GM19239 (cell line): ENCODE measurements at regions not wholly inside any gene's neighbourhood (a gene's known extent, or its start where the extent isn't known, plus 50 kb on each side); places are given as distances from the start of the nearest gene placed in this dataset.

ENCODE experiments used
- DNase-seq: peaks from one replicate; pipeline ENCODE4 v3.0.0; 2011; ENCODE audit warnings: low spot score; ENCODE audit not compliant: insufficient read length
- FAIRE-seq: peaks from 2 replicates; lab custom pipeline; 2011; peaks lifted over from hg19 to GRCh38; lab: Jason Lieb, UNC

- no peak for DNase-seq
- FAIRE-seq = no peak
Measured at GRCh38 chrX:40459571-40460158, 121.1 kb upstream of the ATP6AP2 start.

- FAIRE-seq (no peak), DNase-seq (no peak)
Measured at GRCh38 chrX:40457406-40457805, 123.4 kb upstream of the ATP6AP2 start.

GRCh38 chrX:40452031-40452430 is 128.7 kb upstream of the ATP6AP2 start:
- no peak for DNase-seq
- FAIRE-seq = no peak

- FAIRE-seq (no peak), DNase-seq (no peak)
Measured at GRCh38 chrX:40449956-40450706, 130.6 kb upstream of the ATP6AP2 start.

- DNase-seq = no peak
- FAIRE-seq = no peak
Measured at GRCh38 chrX:40449396-40449795, 131.4 kb upstream of the ATP6AP2 start.

GRCh38 chrX:40448793-40449192 is 132.0 kb upstream of the ATP6AP2 start:
- no peak for DNase-seq
- FAIRE-seq = no peak

GRCh38 chrX:40446921-40447320 is 133.8 kb upstream of the ATP6AP2 start:
- DNase-seq = no peak
- no peak for FAIRE-seq

GRCh38 chrX:40445691-40446090 is 135.1 kb upstream of the ATP6AP2 start:
- FAIRE-seq (no peak), DNase-seq (no peak)

- no peak for DNase-seq
- FAIRE-seq = no peak
Measured at GRCh38 chrX:40444798-40445496, 135.8 kb upstream of the ATP6AP2 start.

- FAIRE-seq = no peak
- DNase-seq = no peak
Measured at GRCh38 chrX:40444133-40444532, 136.6 kb upstream of the ATP6AP2 start.

GRCh38 chrX:40440866-40441265 is 139.9 kb upstream of the ATP6AP2 start:
- FAIRE-seq (no peak), DNase-seq (no peak)

- DNase-seq (no peak), FAIRE-seq (no peak)
Measured at GRCh38 chrX:40439625-40440532, 140.9 kb upstream of the ATP6AP2 start.

GRCh38 chrX:40437348-40437747 is 143.4 kb upstream of the ATP6AP2 start:
- DNase-seq (no peak), FAIRE-seq (no peak)

GRCh38 chrX:40434947-40435346 is 145.8 kb upstream of the ATP6AP2 start:
- FAIRE-seq (no peak), DNase-seq (no peak)

- no peak for FAIRE-seq
Measured at GRCh38 chrX:40434443-40434842, 146.3 kb upstream of the ATP6AP2 start.

GRCh38 chrX:40433160-40433559 is 147.6 kb upstream of the ATP6AP2 start:
- FAIRE-seq = no peak

More at GRCh38 chrX:40434443-40434842, 146.3 kb upstream of the ATP6AP2 start:
- DNase-seq = no peak

GRCh38 chrX:40424259-40424658 is 156.5 kb upstream of the ATP6AP2 start:
- no peak for FAIRE-seq
- DNase-seq = no peak

More at GRCh38 chrX:40433160-40433559, 147.6 kb upstream of the ATP6AP2 start:
- no peak for DNase-seq

GRCh38 chrX:40423299-40423698 is 157.5 kb upstream of the ATP6AP2 start:
- DNase-seq = no peak
- no peak for FAIRE-seq

- DNase-seq (no peak), FAIRE-seq (no peak)
Measured at GRCh38 chrX:40422021-40422420, 158.7 kb upstream of the ATP6AP2 start.
